Upper lobe of left lung (tissue), 6 donors: ENCODE measurements at regions not wholly inside any gene's neighbourhood (a gene's known extent, or its start where the extent isn't known, plus 50 kb on each side); places are given as distances from the start of the nearest gene placed in this dataset.

Experiments
- ATAC-seq, 2 donors: fragments of 200-7000 bp; cut with Tn5 transposase; one replicate each; pipeline ENCODE4 v1.9.1; 2022; ENCODE audit warnings: mild to moderate bottlenecking in 2 of 2, moderate library complexity in 2 of 2; ENCODE audit not compliant: low FRiP score in 2 of 2
- DNase-seq, 2 donors: peaks; one replicate each; pipeline ENCODE4 v3.0.0-alpha.2; 2019 to 2020
- H3K27ac ChIP-seq, 4 donors: fragments of 200-600 bp; sonication (generic); one replicate each; pipeline ENCODE4 v1.5.1; 2016 to 2019
- H3K27me3 ChIP-seq, 4 donors: fragments of 200-600 bp; sonication (generic); one replicate each; pipeline ENCODE4 v1.5.1; 2017 to 2019
- H3K36me3 ChIP-seq, 4 donors: fragments of 200-600 bp; sonication (generic); one replicate each; pipeline ENCODE4 v1.5.1; 2016 to 2019
- H3K4me1 ChIP-seq, 4 donors: fragments of 200-600 bp; sonication (generic); one replicate each; pipeline ENCODE4 v1.5.1; 2018 to 2019
- H3K4me3 ChIP-seq, 4 donors: fragments of 200-600 bp; sonication (generic); one replicate each; pipeline ENCODE4 v1.5.1; 2017 to 2019; ENCODE audit warnings: mild to moderate bottlenecking in 2 of 4, moderate library complexity in 1 of 4
- H3K9me3 ChIP-seq, 4 donors: fragments of 200-600 bp; sonication (generic); one replicate each; pipeline ENCODE4 v1.5.1; 2018 to 2019
- CTCF ChIP-seq, 6 experiments: fragments of 450-650 bp in 4 of 6; fragments of 200-600 bp in 2 of 6; sonication (generic) in 2 of 6; IDR thresholded peaks; one replicate each; pipeline ENCODE4 v1.5.1; 2016 to 2019; ENCODE audit warnings: antibody characterized with exemption in 6 of 6
- EP300 ChIP-seq, 4 donors: sonication (generic); formaldehyde crosslinking; IDR thresholded peaks; one replicate each; pipeline ENCODE4 v1.5.1; 2017; ENCODE audit warnings: antibody characterized with exemption in 4 of 4, control low read depth in 2 of 4
- POLR2A ChIP-seq, 4 donors: fragments of 450-650 bp; IDR thresholded peaks; one replicate each; pipeline ENCODE4 v1.5.1; 2016 to 2017; ENCODE audit warnings: antibody characterized with exemption in 4 of 4, mild to moderate bottlenecking in 2 of 4
- POLR2AphosphoS5 ChIP-seq, 2 donors: sonication (generic); formaldehyde crosslinking; IDR thresholded peaks; one replicate each; pipeline ENCODE4 v1.5.1; 2017; ENCODE audit warnings: antibody characterized with exemption in 2 of 2
- WGBS, 2 donors: methylation state at CpG; one replicate each; pipeline ENCODE4 v1.1.5; 2017 to 2018; 5-methylcytosine and 5-hydroxymethylcytosine counted together
- donor health status: DM: no; HTN: no; CAD: no; lungs with moderate emphysema.
- donor health status: DM: no; HTN: yes; CAD: no; lungs with severe emphysema.

- no peak for DNase-seq
- no peak overlapping the region for H3K27ac ChIP-seq
- ATAC-seq, result no peak
- TF ChIP-seq CTCF (IDR thresholded peaks at IDR 0.05), result no peak
- TF ChIP-seq POLR2A (IDR thresholded peaks at IDR 0.05), result no peak
- no peak for TF ChIP-seq EP300 (IDR thresholded peaks at IDR 0.05)
- H3K27me3 ChIP-seq, result no peaks in the 10 kb centered on the region
- H3K4me1 ChIP-seq, result no peaks in the 10 kb centered on the region
- no peak overlapping the region for H3K4me3 ChIP-seq
- no peaks in the 10 kb centered on the region for H3K9me3 ChIP-seq
- 56 to 100% methylated on average over 1 of the region's 1 CpG for WGBS, 2 donors
- H3K36me3 ChIP-seq, result no peaks in the 10 kb centered on the region
These were observed 204.3 kb upstream of the HCCS start for GRCh38 chrX:10906866-10907265.

- no peaks in the 10 kb centered on the region for H3K9me3 ChIP-seq
- no peak overlapping the region for H3K4me3 ChIP-seq
- no peaks in the 10 kb centered on the region for H3K27me3 ChIP-seq
- H3K27ac ChIP-seq, result no peak overlapping the region
- ATAC-seq (no peak), DNase-seq (no peak)
- H3K4me1 ChIP-seq, result no peaks in the 10 kb centered on the region
- H3K36me3 ChIP-seq, result no peaks in the 10 kb centered on the region
- TF ChIP-seq EP300 (IDR thresholded peaks at IDR 0.05), result no peak
- TF ChIP-seq POLR2AphosphoS5 (IDR thresholded peaks at IDR 0.05), result no peak
- no peak for TF ChIP-seq CTCF (IDR thresholded peaks at IDR 0.05)
- no peak for TF ChIP-seq POLR2A (IDR thresholded peaks at IDR 0.05)
These were observed 189.0 kb upstream of the HCCS start for GRCh38 chrX:10922159-10922558.

- Histone ChIP-seq H3K27ac (no peak overlapping the region), H3K9me3 (no peaks in the 10 kb centered on the region), H3K4me3 (no peak overlapping the region), H3K27me3 (no peaks in the 10 kb centered on the region), H3K36me3 (no peaks in the 10 kb centered on the region), H3K4me1 (no peaks in the 10 kb centered on the region)
- TF ChIP-seq EP300 (IDR thresholded peaks at IDR 0.05), result no peak
- no peak for TF ChIP-seq POLR2A (IDR thresholded peaks at IDR 0.05)
- TF ChIP-seq CTCF (IDR thresholded peaks at IDR 0.05), result no peak
- no peak for TF ChIP-seq POLR2AphosphoS5 (IDR thresholded peaks at IDR 0.05)
- ATAC-seq, result no peak
- DNase-seq, result no peak
- WGBS, 2 donors, result 50 to 100% methylated on average over 1 of the region's 1 CpG
These were observed 188.3 kb upstream of the HCCS start for GRCh38 chrX:10922835-10923234.

- Histone ChIP-seq H3K27ac (no peak overlapping the region), H3K27me3 (no peaks in the 10 kb centered on the region), H3K4me1 (no peaks in the 10 kb centered on the region), H3K9me3 (peaks cover 0 to 2% (median 0%) of the 10 kb centered on the region in 4 donors), H3K36me3 (no peaks in the 10 kb centered on the region), H3K4me3 (no peak overlapping the region)
- TF ChIP-seq EP300 (IDR thresholded peaks at IDR 0.05) (no peak), CTCF (IDR thresholded peaks at IDR 0.05) (no peak), POLR2A (IDR thresholded peaks at IDR 0.05) (no peak), POLR2AphosphoS5 (IDR thresholded peaks at IDR 0.05) (no peak)
- 73 to 88% methylated on average over 3 of the region's 3 CpGs for WGBS, 2 donors
- ATAC-seq (no peak), DNase-seq (no peak)
These were observed 187.7 kb upstream of the HCCS start for GRCh38 chrX:10923466-10923865.

GRCh38 chrX:10926404-10926803 is 184.7 kb upstream of the HCCS start:
- H3K4me1 ChIP-seq, result no peaks in the 10 kb centered on the region
- no peaks in the 10 kb centered on the region for H3K36me3 ChIP-seq
- no peak for ATAC-seq
- no peak overlapping the region for H3K27ac ChIP-seq
- no peaks in the 10 kb centered on the region for H3K27me3 ChIP-seq
- no peak for TF ChIP-seq CTCF (IDR thresholded peaks at IDR 0.05)
- no peak for TF ChIP-seq POLR2A (IDR thresholded peaks at IDR 0.05)
- TF ChIP-seq EP300 (IDR thresholded peaks at IDR 0.05), result no peak
- no peak for DNase-seq
- 24 to 65% methylated on average over 1 of the region's 1 CpG for WGBS, 2 donors
- H3K4me3 ChIP-seq, result no peak overlapping the region
- peaks cover 0 to 5% (median 0%) of the 10 kb centered on the region in 4 donors for H3K9me3 ChIP-seq
